BE2C (cell line): ENCODE measurements at regions not wholly inside any gene's neighbourhood (a gene's known extent, or its start where the extent isn't known, plus 50 kb on each side); places are given as distances from the start of the nearest gene placed in this dataset.

Experiments used
- DNase-seq: peaks from one replicate; pipeline ENCODE4 v3.0.0-alpha.2; 2020
- H3K27me3 ChIP-seq: fragments of 250-450 bp; sonication (Bioruptor Pico); 2 replicates; pipeline ENCODE4 v1.5.1; 2020; ENCODE audit warnings: mild to moderate bottlenecking
- H3K36me3 ChIP-seq: fragments of 250-450 bp; sonication (Bioruptor Pico); 2 replicates; pipeline ENCODE4 v1.5.1; 2020; ENCODE audit warnings: mild to moderate bottlenecking
- H3K4me1 ChIP-seq: fragments of 250-450 bp; sonication (Bioruptor Pico); 2 replicates; pipeline ENCODE4 v1.5.1; 2020
- H3K4me3 ChIP-seq: 2 replicates; pipeline ENCODE4 v1.5.1; 2011; ENCODE audit warnings: low read depth, low read length
- H3K9me3 ChIP-seq: fragments of 250-450 bp; sonication (Bioruptor Pico); 2 replicates; pipeline ENCODE4 v1.5.1; 2020
- TF ChIP-seq, protein P1 (sequence below): IDR thresholded peaks from 2 replicates; pipeline ENCODE4 v1.5.1; 2012; ENCODE audit warnings: mild to moderate bottlenecking, low read depth, low read length

DNA sequence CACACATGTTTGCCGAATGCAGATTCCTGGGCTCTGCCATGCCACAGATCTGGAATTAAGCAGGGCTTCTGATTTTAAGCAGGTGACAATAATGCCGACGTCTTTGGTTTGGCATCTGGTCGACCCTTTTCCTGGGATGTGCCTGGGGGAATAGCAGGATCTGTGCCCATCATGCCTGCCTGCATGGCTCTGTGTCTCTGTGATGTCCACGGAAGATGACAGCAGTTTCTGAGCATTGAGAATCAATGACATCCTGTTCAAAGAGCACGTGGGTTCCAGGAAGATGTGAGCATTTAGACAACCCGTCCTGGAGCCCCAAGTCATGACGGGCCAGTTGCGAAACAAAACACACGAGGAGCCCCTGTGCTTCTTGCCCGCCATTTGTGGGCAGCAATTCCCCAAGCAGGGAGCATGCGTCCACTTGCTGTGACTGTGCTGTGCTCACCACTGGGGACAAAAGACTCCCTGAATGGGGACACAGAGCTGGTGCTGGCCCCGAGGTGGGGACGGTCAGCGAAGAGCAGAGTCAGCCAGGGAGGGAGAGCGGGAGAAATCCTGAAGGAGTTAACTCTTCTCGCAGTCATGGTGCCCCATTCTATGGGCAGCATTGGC, 110.1 kb downstream of the ERMARD start:
- Histone ChIP-seq H3K4me3 (no peak overlapping the region), H3K9me3 (no peaks in the 10 kb centered on the region; the same call in 1 of the 2 replicates), H3K36me3 (no peaks in the 10 kb centered on the region), H3K27me3 (no peaks in the 10 kb centered on the region), H3K4me1 (no peaks in the 10 kb centered on the region)
- TF ChIP-seq, protein P1, sequence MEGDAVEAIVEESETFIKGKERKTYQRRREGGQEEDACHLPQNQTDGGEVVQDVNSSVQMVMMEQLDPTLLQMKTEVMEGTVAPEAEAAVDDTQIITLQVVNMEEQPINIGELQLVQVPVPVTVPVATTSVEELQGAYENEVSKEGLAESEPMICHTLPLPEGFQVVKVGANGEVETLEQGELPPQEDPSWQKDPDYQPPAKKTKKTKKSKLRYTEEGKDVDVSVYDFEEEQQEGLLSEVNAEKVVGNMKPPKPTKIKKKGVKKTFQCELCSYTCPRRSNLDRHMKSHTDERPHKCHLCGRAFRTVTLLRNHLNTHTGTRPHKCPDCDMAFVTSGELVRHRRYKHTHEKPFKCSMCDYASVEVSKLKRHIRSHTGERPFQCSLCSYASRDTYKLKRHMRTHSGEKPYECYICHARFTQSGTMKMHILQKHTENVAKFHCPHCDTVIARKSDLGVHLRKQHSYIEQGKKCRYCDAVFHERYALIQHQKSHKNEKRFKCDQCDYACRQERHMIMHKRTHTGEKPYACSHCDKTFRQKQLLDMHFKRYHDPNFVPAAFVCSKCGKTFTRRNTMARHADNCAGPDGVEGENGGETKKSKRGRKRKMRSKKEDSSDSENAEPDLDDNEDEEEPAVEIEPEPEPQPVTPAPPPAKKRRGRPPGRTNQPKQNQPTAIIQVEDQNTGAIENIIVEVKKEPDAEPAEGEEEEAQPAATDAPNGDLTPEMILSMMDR, result no peak
- no peak for DNase-seq

DNA sequence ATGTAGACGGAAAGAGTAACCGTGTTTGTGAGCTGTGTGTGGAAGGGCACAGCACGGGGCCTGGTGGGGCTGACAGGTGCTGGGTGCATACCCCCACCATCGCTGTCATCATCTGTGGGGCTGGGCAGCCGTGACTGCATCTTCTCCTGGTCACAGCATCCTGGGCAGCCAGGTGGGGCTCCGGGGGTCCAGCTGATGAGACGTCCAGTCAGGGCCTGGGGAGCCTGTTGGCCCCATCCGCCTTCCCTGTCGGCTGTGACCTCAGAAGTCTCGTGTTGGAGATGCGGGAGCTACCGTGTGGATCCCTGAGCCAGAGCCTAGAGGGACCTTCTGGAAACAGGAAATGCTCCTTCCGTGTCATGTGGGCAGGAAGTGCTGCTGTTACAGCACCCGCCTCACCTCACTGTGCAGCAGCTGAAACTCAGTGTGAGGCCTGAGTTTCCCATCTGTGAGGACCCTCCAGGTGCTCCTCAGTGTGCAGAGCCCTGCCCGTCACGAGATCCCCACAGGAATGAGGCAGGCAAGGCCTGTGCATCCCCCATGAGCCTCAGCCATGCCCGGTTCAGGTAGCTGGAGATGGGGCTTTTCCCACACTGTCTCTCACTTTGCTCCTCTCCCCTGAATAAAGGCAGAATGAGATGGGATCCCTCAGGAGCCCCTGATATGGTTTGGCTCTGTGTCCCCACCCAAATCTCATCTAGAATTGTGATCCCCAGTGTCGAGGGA, 108.7 kb downstream of the ERMARD start:
- no peaks in the 10 kb centered on the region for H3K4me1 ChIP-seq
- TF ChIP-seq, protein P1, result no peak
- H3K9me3 ChIP-seq, result no peaks in the 10 kb centered on the region; the same call in 1 of the 2 replicates
- no peak for DNase-seq
- H3K36me3 ChIP-seq, result no peaks in the 10 kb centered on the region
- H3K4me3 ChIP-seq, result no peak overlapping the region
- H3K27me3 ChIP-seq, result no peaks in the 10 kb centered on the region

DNA sequence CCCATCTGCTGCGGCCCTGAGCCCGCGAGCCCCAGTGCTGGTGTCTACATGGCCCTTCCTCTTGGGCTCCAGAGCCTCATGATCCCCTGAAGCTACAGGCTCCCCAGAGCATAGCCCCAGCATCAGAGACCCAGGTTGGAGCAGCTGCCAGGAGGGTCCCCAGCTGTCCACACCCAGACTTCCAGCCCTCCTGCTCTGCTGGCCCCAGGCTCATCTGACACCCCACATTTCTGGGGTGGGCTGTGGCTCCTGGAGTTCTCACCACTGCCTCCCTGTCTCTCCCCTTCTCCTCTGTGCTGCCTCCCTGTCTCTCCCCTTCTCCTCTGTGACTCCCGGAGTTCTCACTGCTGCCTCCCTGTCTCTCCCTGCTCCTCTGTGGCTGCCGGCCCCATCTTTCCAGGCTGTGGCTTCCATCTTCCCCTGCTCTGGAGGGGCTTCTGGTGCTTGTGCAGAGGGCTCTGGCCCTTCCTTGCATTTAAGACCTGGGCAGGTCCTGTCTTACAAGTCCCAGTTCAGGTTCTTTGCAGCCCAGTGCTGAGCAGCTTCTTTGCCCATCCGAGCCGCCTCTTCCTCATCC, 108.1 kb downstream of the ERMARD start:
- Histone ChIP-seq H3K4me3 (no peak overlapping the region), H3K36me3 (no peaks in the 10 kb centered on the region), H3K9me3 (no peaks in the 10 kb centered on the region; the same call in 1 of the 2 replicates), H3K27me3 (no peaks in the 10 kb centered on the region), H3K4me1 (no peaks in the 10 kb centered on the region)
- DNase-seq, result no peak
- TF ChIP-seq, protein P1, result no peak

GRCh38 chr6:169858935-169859351, 107.5 kb downstream of the ERMARD start:
- Histone ChIP-seq H3K36me3 (no peaks in the 10 kb centered on the region), H3K27me3 (no peaks in the 10 kb centered on the region), H3K4me3 (no peak overlapping the region), H3K9me3 (no peaks in the 10 kb centered on the region), H3K4me1 (no peaks in the 10 kb centered on the region)
- TF ChIP-seq, protein P1, result no peak
- no peak for DNase-seq

GRCh38 chr6:169858293-169858934, 107.0 kb downstream of the ERMARD start:
- TF ChIP-seq, protein P1, result no peak

More at GRCh38 chr6:169858293-169858934, 107.0 kb downstream of the ERMARD start:
- no peak for DNase-seq
- Histone ChIP-seq H3K27me3 (no peaks in the 10 kb centered on the region), H3K4me3 (no peak overlapping the region), H3K36me3 (no peaks in the 10 kb centered on the region), H3K9me3 (no peaks in the 10 kb centered on the region), H3K4me1 (no peaks in the 10 kb centered on the region)
